Type B pancreatic cell (in vitro differentiated cells): ENCODE measurements at regions not wholly inside any gene's neighbourhood (a gene's known extent, or its start where the extent isn't known, plus 50 kb on each side); places are given as distances from the start of the nearest gene placed in this dataset.

Source experiments
- DNase-seq: peaks from one replicate; pipeline ENCODE4 v3.0.0; 2021; ENCODE audit warnings: mixed read lengths; ENCODE audit not compliant: unreplicated experiment; ENCODE audit errors: extremely low spot score
- H3K27ac Mint-ChIP-seq: 2 replicates; pipeline ENCODE4 v1.8.0; 2021; ENCODE audit warnings: mild to moderate bottlenecking, mixed read lengths
- H3K27me3 Mint-ChIP-seq: 2 replicates; pipeline ENCODE4 v1.8.0; 2021; ENCODE audit warnings: mixed read lengths
- H3K36me3 Mint-ChIP-seq: 2 replicates; pipeline ENCODE4 v1.8.0; 2021; ENCODE audit warnings: mixed read lengths
- H3K4me1 Mint-ChIP-seq: one replicate; pipeline ENCODE4 v1.8.0; 2021; ENCODE audit warnings: mixed read lengths; ENCODE audit not compliant: unreplicated experiment
- H3K4me3 Mint-ChIP-seq: 2 replicates; pipeline ENCODE4 v1.8.0; 2021; ENCODE audit warnings: mild to moderate bottlenecking, mixed read lengths
- H3K9me3 Mint-ChIP-seq: 2 replicates; pipeline ENCODE4 v1.8.0; 2021; ENCODE audit warnings: mixed read lengths
- CTCF ChIP-seq: fragments of 200-600 bp; sonication (generic); conservative IDR thresholded peaks from 2 replicates; pipeline ENCODE4 v1.5.0; 2021; ENCODE audit warnings: antibody characterized with exemption, mild to moderate bottlenecking

- no peak for DNase-seq
- no peaks in the 10 kb centered on the region for H3K9me3 Mint-ChIP-seq
- no peak overlapping the region for H3K4me3 Mint-ChIP-seq
- H3K27ac Mint-ChIP-seq, result no peak overlapping the region
- no peaks in the 10 kb centered on the region for H3K36me3 Mint-ChIP-seq
- H3K27me3 Mint-ChIP-seq, result no peaks in the 10 kb centered on the region
- no peak for TF ChIP-seq CTCF
- H3K4me1 Mint-ChIP-seq, result no peaks in the 10 kb centered on the region
Observed at GRCh38 chr16:75841517-75841916, 115.2 kb upstream of the CPHXL start.

GRCh38 chr16:75847172-75847571 lies 120.9 kb upstream of the CPHXL start:
- no peak for TF ChIP-seq CTCF
- Mint-ChIP-seq H3K36me3 (no peaks in the 10 kb centered on the region), H3K27ac (no peak overlapping the region), H3K27me3 (no peaks in the 10 kb centered on the region), H3K4me3 (no peak overlapping the region), H3K4me1 (no peaks in the 10 kb centered on the region), H3K9me3 (no peaks in the 10 kb centered on the region)
- DNase-seq, result no peak

GRCh38 chr16:75854152-75854551 lies 127.9 kb upstream of the CPHXL start:
- Mint-ChIP-seq H3K27ac (no peak overlapping the region), H3K9me3 (no peaks in the 10 kb centered on the region), H3K4me3 (no peak overlapping the region), H3K36me3 (no peaks in the 10 kb centered on the region), H3K4me1 (no peaks in the 10 kb centered on the region), H3K27me3 (no peaks in the 10 kb centered on the region)
- no peak for TF ChIP-seq CTCF
- no peak for DNase-seq

- Mint-ChIP-seq H3K27me3 (peaks cover 7% of the 10 kb centered on the region), H3K4me3 (peak overlapping the region; percentile 68)
- no peak for DNase-seq
Observed at GRCh38 chr16:75860326-75861053, 134.2 kb upstream of the CPHXL start.

GRCh38 chr16:75861311-75862097 lies 135.2 kb upstream of the CPHXL start:
- Mint-ChIP-seq H3K27me3 (peaks cover 7% of the 10 kb centered on the region), H3K27ac (peak overlapping the region; percentile 11), H3K9me3 (no peaks in the 10 kb centered on the region), H3K4me3 (no peak overlapping the region), H3K36me3 (no peaks in the 10 kb centered on the region), H3K4me1 (peaks cover 3% of the 10 kb centered on the region)
- no peak for TF ChIP-seq CTCF
- no peak for DNase-seq

More at GRCh38 chr16:75860326-75861053, 134.2 kb upstream of the CPHXL start:
- no peak overlapping the region for H3K27ac Mint-ChIP-seq
- no peak for TF ChIP-seq CTCF
- no peaks in the 10 kb centered on the region for H3K36me3 Mint-ChIP-seq
- H3K4me1 Mint-ChIP-seq, result peaks cover 3% of the 10 kb centered on the region
- no peaks in the 10 kb centered on the region for H3K9me3 Mint-ChIP-seq
